ENCODE measurements at regions not wholly inside any gene's neighbourhood (a gene's known extent, or its start where the extent isn't known, plus 50 kb on each side); places are given as distances from the start of the nearest gene placed in this dataset.

- DNase-seq (ENCODE audit: low read depth, low spot score), result no peak
- no peak overlapping the region for H3K27ac ChIP-seq
Measured at GRCh38 chr7:126378642-126379041, 874.1 kb downstream of the GRM8 start.

GRCh38 chr7:126370038-126370668 lies 882.6 kb downstream of the GRM8 start:
- DNase-seq (ENCODE audit: low read depth, low spot score), result no peak
- no peak overlapping the region for H3K27ac ChIP-seq

GRCh38 chr7:126362746-126363145 lies 890.0 kb downstream of the GRM8 start:
- no peak overlapping the region for H3K27ac ChIP-seq
- no peak for DNase-seq (ENCODE audit: low read depth, low spot score)

- DNase-seq (ENCODE audit: low read depth, low spot score), result no peak
Measured at GRCh38 chr7:126361183-126361582, 891.6 kb downstream of the GRM8 start.

GRCh38 chr7:126339813-126340212 lies 912.9 kb downstream of the GRM8 start:
- no peak for DNase-seq (ENCODE audit: low read depth, low spot score)

More at GRCh38 chr7:126361183-126361582, 891.6 kb downstream of the GRM8 start:
- H3K27ac ChIP-seq, result no peak overlapping the region

GRCh38 chr7:126305671-126306070 lies 947.1 kb downstream of the GRM8 start:
- no peak for DNase-seq (ENCODE audit: low read depth, low spot score)
- no peak overlapping the region for H3K27ac ChIP-seq

More at GRCh38 chr7:126339813-126340212, 912.9 kb downstream of the GRM8 start:
- no peak overlapping the region for H3K27ac ChIP-seq

- no peak for DNase-seq (ENCODE audit: low read depth, low spot score)
- H3K27ac ChIP-seq, result no peak overlapping the region
Measured at GRCh38 chr7:126303926-126304325, 948.8 kb downstream of the GRM8 start.

GRCh38 chr7:126302639-126303038 lies 950.1 kb downstream of the GRM8 start:
- no peak for DNase-seq (ENCODE audit: low read depth, low spot score)
- H3K27ac ChIP-seq, result no peak overlapping the region

GRCh38 chr7:126286317-126286716 lies 966.4 kb downstream of the GRM8 start:
- no peak overlapping the region for H3K27ac ChIP-seq
- no peak for DNase-seq (ENCODE audit: low read depth, low spot score)

- H3K27ac ChIP-seq, result no peak overlapping the region
- DNase-seq (ENCODE audit: low read depth, low spot score), result no peak
Measured at GRCh38 chr7:126236261-126236660, 1016.5 kb downstream of the GRM8 start.

GRCh38 chr7:126228356-126229061 lies 1024.2 kb downstream of the GRM8 start:
- no peak for DNase-seq (ENCODE audit: low read depth, low spot score)

GRCh38 chr7:126227643-126228042 lies 1025.1 kb downstream of the GRM8 start:
- DNase-seq (ENCODE audit: low read depth, low spot score), result no peak
- H3K27ac ChIP-seq, result no peak overlapping the region

More at GRCh38 chr7:126228356-126229061, 1024.2 kb downstream of the GRM8 start:
- no peak overlapping the region for H3K27ac ChIP-seq

- no peak overlapping the region for H3K27ac ChIP-seq
- DNase-seq (ENCODE audit: low read depth, low spot score), result no peak
Measured at GRCh38 chr7:126227055-126227454, 1025.7 kb downstream of the GRM8 start.

GRCh38 chr7:126223729-126224128 lies 1029.0 kb downstream of the GRM8 start:
- no peak for DNase-seq (ENCODE audit: low read depth, low spot score)
- no peak overlapping the region for H3K27ac ChIP-seq

- no peak for DNase-seq (ENCODE audit: low read depth, low spot score)
- H3K27ac ChIP-seq, result no peak overlapping the region
Measured at GRCh38 chr7:126222782-126223181, 1030.0 kb downstream of the GRM8 start.

GRCh38 chr7:126215785-126216184 lies 1037.0 kb downstream of the GRM8 start:
- DNase-seq (ENCODE audit: low read depth, low spot score), result no peak
- H3K27ac ChIP-seq, result no peak overlapping the region

GRCh38 chr7:126213876-126214275 lies 1038.9 kb downstream of the GRM8 start:
- no peak overlapping the region for H3K27ac ChIP-seq
- DNase-seq (ENCODE audit: low read depth, low spot score), result no peak

GRCh38 chr7:126211875-126212274 lies 1040.9 kb downstream of the GRM8 start:
- no peak overlapping the region for H3K27ac ChIP-seq
- no peak for DNase-seq (ENCODE audit: low read depth, low spot score)

GRCh38 chr7:126210707-126211106 lies 1042.0 kb downstream of the GRM8 start:
- DNase-seq (ENCODE audit: low read depth, low spot score), result no peak
- no peak overlapping the region for H3K27ac ChIP-seq

GRCh38 chr7:126203185-126203584 lies 1049.6 kb downstream of the GRM8 start:
- no peak overlapping the region for H3K27ac ChIP-seq
- no peak for DNase-seq (ENCODE audit: low read depth, low spot score)

- no peak overlapping the region for H3K27ac ChIP-seq
- DNase-seq (ENCODE audit: low read depth, low spot score), result no peak
Measured at GRCh38 chr7:126202177-126202576, 1050.6 kb downstream of the GRM8 start.

Data from epithelial cell of prostate (primary cell).